HEK293 (cell line): ENCODE measurements at regions not wholly inside any gene's neighbourhood (a gene's known extent, or its start where the extent isn't known, plus 50 kb on each side); places are given as distances from the start of the nearest gene placed in this dataset.

Source experiments
- CTCF ChIA-PET: fragments of 350-600 bp; formaldehyde crosslinking; extraction: SDS; loops from one replicate; lab custom pipeline; 2021; ENCODE audit warnings: antibody characterized with exemption; lab: Yijun Ruan, JAX
- POLR2A ChIA-PET: fragments of 300-600 bp; formaldehyde crosslinking; extraction: SDS; loops from one replicate; lab custom pipeline; 2020; ENCODE audit warnings: antibody characterized with exemption, inconsistent platforms; lab: Yijun Ruan, JAX
- H3K27ac ChIP-seq: fragments of 200-500 bp; sonication (Bioruptor generic); 2 replicates; pipeline ENCODE4 v1.5.1; 2014; ENCODE audit warnings: low read depth, low read length, control low read depth, inconsistent platforms; ENCODE audit errors: extremely low read depth
- H3K36me3 ChIP-seq, 2 experiments: fragments of 200-500 bp in 1 of 2; sonication (Bioruptor generic) in 1 of 2; 1 replicate in 1 of 2; 2 replicates in 1 of 2; pipeline ENCODE4 v1.5.1; 2014 to 2017; ENCODE audit warnings: inconsistent platforms in 2 of 2, low read length in 2 of 2; ENCODE audit not compliant: control insufficient read depth in 2 of 2, insufficient read depth in 1 of 2
- H3K4me1 ChIP-seq: fragments of 200-500 bp; sonication (Bioruptor generic); 2 replicates; pipeline ENCODE4 v1.5.1; 2014; ENCODE audit warnings: mild to moderate bottlenecking, low read length, inconsistent platforms; ENCODE audit not compliant: control insufficient read depth, insufficient read depth
- H3K4me3 ChIP-seq: 2 replicates; pipeline ENCODE4 v1.5.1; 2011; ENCODE audit warnings: low read depth, mild to moderate bottlenecking, control low read depth, low read length, moderate library complexity
- H3K9me3 ChIP-seq: fragments of 200-500 bp; sonication (Bioruptor generic); 2 replicates; pipeline ENCODE4 v1.5.1; 2014; ENCODE audit warnings: low read depth, low read length, inconsistent platforms; ENCODE audit not compliant: control insufficient read depth, insufficient read depth
- HOXC10 ChIP-seq: sonication (generic); formaldehyde crosslinking; IDR thresholded peaks from 2 replicates; pipeline ENCODE4 v1.8.1; 2023; ENCODE audit warnings: mild to moderate bottlenecking, missing genetic modification reagents
- OVOL3 ChIP-seq: fragments of 450-650 bp; formaldehyde crosslinking; IDR thresholded peaks from 2 replicates; pipeline ENCODE4 v1.5.1; 2016; ENCODE audit warnings: missing biosample characterization, missing genetic modification characterization
- PATZ1 ChIP-seq: fragments of 450-650 bp; formaldehyde crosslinking; IDR thresholded peaks from 2 replicates; pipeline ENCODE4 v1.5.1; 2016; ENCODE audit warnings: missing biosample characterization, missing genetic modification characterization
- WT1 ChIP-seq: fragments of 450-650 bp; formaldehyde crosslinking; IDR thresholded peaks from 2 replicates; pipeline ENCODE4 v1.5.1; 2016; ENCODE audit warnings: missing biosample characterization, missing genetic modification characterization
- ZEB2 ChIP-seq: fragments of 450-650 bp; formaldehyde crosslinking; IDR thresholded peaks from 2 replicates; pipeline ENCODE4 v1.5.1; 2016; ENCODE audit warnings: missing biosample characterization, missing genetic modification characterization
- ZFP41 ChIP-seq: fragments of 450-650 bp; formaldehyde crosslinking; IDR thresholded peaks from 2 replicates; pipeline ENCODE4 v1.5.1; 2016; ENCODE audit warnings: missing biosample characterization, missing genetic modification characterization, borderline replicate concordance
- ZNF138 ChIP-seq: fragments of 450-650 bp; formaldehyde crosslinking; IDR thresholded peaks from 2 replicates; pipeline ENCODE4 v1.5.1; 2016; ENCODE audit warnings: missing biosample characterization, missing genetic modification characterization, borderline replicate concordance
- ZNF157 ChIP-seq: fragments of 450-650 bp; formaldehyde crosslinking; IDR thresholded peaks from 2 replicates; pipeline ENCODE4 v1.5.1; 2016; ENCODE audit warnings: missing biosample characterization, missing genetic modification characterization
- ZNF302 ChIP-seq: fragments of 450-650 bp; formaldehyde crosslinking; IDR thresholded peaks from 2 replicates; pipeline ENCODE4 v1.5.1; 2016; ENCODE audit warnings: missing biosample characterization, missing genetic modification characterization, low read depth
- ZNF548 ChIP-seq: fragments of 450-650 bp; formaldehyde crosslinking; IDR thresholded peaks from 2 replicates; pipeline ENCODE4 v1.5.1; 2016; ENCODE audit warnings: missing biosample characterization, missing genetic modification characterization
- ZNF600 ChIP-seq: fragments of 450-650 bp; formaldehyde crosslinking; IDR thresholded peaks from 2 replicates; pipeline ENCODE4 v1.5.1; 2016; ENCODE audit warnings: missing biosample characterization, missing genetic modification characterization
- ZNF670 ChIP-seq: fragments of 450-650 bp; formaldehyde crosslinking; IDR thresholded peaks from 2 replicates; pipeline ENCODE4 v1.5.1; 2016; ENCODE audit warnings: missing biosample characterization, missing genetic modification characterization, low read depth
- ZNF704 ChIP-seq: fragments of 450-650 bp; formaldehyde crosslinking; IDR thresholded peaks from 2 replicates; pipeline ENCODE4 v1.5.1; 2016; ENCODE audit warnings: missing biosample characterization, missing genetic modification characterization
- ZNF785 ChIP-seq: fragments of 450-650 bp; formaldehyde crosslinking; IDR thresholded peaks from 2 replicates; pipeline ENCODE4 v1.5.1; 2016; ENCODE audit warnings: missing biosample characterization, missing genetic modification characterization
- ZSCAN18 ChIP-seq: fragments of 450-650 bp; formaldehyde crosslinking; IDR thresholded peaks from 2 replicates; pipeline ENCODE4 v1.5.1; 2016; ENCODE audit warnings: missing biosample characterization, missing genetic modification characterization
- ZSCAN23 ChIP-seq: fragments of 450-650 bp; formaldehyde crosslinking; IDR thresholded peaks from 2 replicates; pipeline ENCODE4 v1.5.1; 2016; ENCODE audit warnings: missing biosample characterization, missing genetic modification characterization
- ZSCAN5A ChIP-seq: fragments of 450-650 bp; formaldehyde crosslinking; IDR thresholded peaks from 2 replicates; pipeline ENCODE4 v1.5.1; 2016; ENCODE audit warnings: missing biosample characterization, missing genetic modification characterization

- Histone ChIP-seq H3K4me1 (no peaks in the 10 kb centered on the region), H3K4me3 (no peak overlapping the region), H3K36me3 (no peaks in the 10 kb centered on the region), H3K9me3 (no peaks in the 10 kb centered on the region), H3K27ac (no peak overlapping the region)
- no peak for TF ChIP-seq ZNF704 (tag by site-specific recombination)
- no peak for TF ChIP-seq ZNF670 (tag by site-specific recombination)
- no peak for TF ChIP-seq ZNF548 (tag by site-specific recombination)
- TF ChIP-seq ZNF600 (tag by site-specific recombination), result no peak
- ChIA-PET CTCF (no interaction called here), POLR2A (no interaction called here)
These were observed 1180.0 kb upstream of the TENM4 start for GRCh38 chr11:80620867-80621266.

GRCh38 chr11:80617156-80617555 is 1176.3 kb upstream of the TENM4 start:
- no peaks in the 10 kb centered on the region for H3K4me1 ChIP-seq
- TF ChIP-seq ZNF157, result no peak
- TF ChIP-seq ZSCAN18, result no peak
- TF ChIP-seq ZNF138 (tag by site-specific recombination), result no peak
- TF ChIP-seq WT1 (tag by site-specific recombination), result no peak
- no peak for TF ChIP-seq OVOL3 (tag by site-specific recombination)
- TF ChIP-seq ZEB2 (tag by site-specific recombination), result no peak
- no peak for TF ChIP-seq ZFP41
- no peak for TF ChIP-seq ZSCAN5A (tag by site-specific recombination)
- TF ChIP-seq HOXC10 (CRISPR knock-in tag), result no peak
- TF ChIP-seq ZNF302 (tag by site-specific recombination), result no peak
- no peak for TF ChIP-seq ZNF785
- TF ChIP-seq PATZ1 (tag by site-specific recombination), result no peak
- no peak for TF ChIP-seq ZSCAN23 (tag by site-specific recombination)
- TF ChIP-seq, all 188 proteins: peak for 0
- Histone ChIP-seq H3K36me3 (no peaks in the 10 kb centered on the region), H3K9me3 (no peaks in the 10 kb centered on the region), H3K4me3 (no peak overlapping the region), H3K27ac (no peak overlapping the region)
- POLR2A ChIA-PET, result no interaction called here
- CTCF ChIA-PET, result no interaction called here
